Sciatic nerve (tissue), 2 donors: ENCODE measurements at regions not wholly inside any gene's neighbourhood (a gene's known extent, or its start where the extent isn't known, plus 50 kb on each side); places are given as distances from the start of the nearest gene placed in this dataset.

ENCODE experiments used
- ATAC-seq: fragments of 200-7000 bp; cut with Tn5 transposase; one replicate; pipeline ENCODE4 v1.9.1; 2020; ENCODE audit warnings: mild to moderate bottlenecking, moderate library complexity
- DNase-seq: peaks from one replicate; pipeline ENCODE4 v3.0.0-alpha.2; 2020; ENCODE audit warnings: low spot score
- intact Hi-C: fragments of 100-400 bp; cut with DNase I; formaldehyde crosslinking; loops from one replicate; pipeline ENCODE4 v1.14.2; 2022
- donor health status: DM: no; HTN: no; CAD: no.
- donor health status: DM: no; HTN: no; CAD: no.

- no peak for DNase-seq
- intact Hi-C loops = no loop called here
- no peak for ATAC-seq
Measured at GRCh38 chr11:25983280-25983679, 348.6 kb upstream of the ANO3 start.

- no peak for DNase-seq
- no peak for ATAC-seq
- intact Hi-C loops = no loop called here
Measured at GRCh38 chr11:25988178-25988577, 343.8 kb upstream of the ANO3 start.

GRCh38 chr11:25990406-25990805, 341.5 kb upstream of the ANO3 start:
- intact Hi-C loops = no loop called here
- ATAC-seq (no peak), DNase-seq (no peak)

- no peak for DNase-seq
- intact Hi-C loops = no loop called here
- ATAC-seq = no peak
Measured at GRCh38 chr11:25991476-25991875, 340.5 kb upstream of the ANO3 start.

GRCh38 chr11:25992294-25992693, 339.6 kb upstream of the ANO3 start:
- DNase-seq (no peak), ATAC-seq (no peak)
- intact Hi-C loops = no loop called here

- intact Hi-C loops = no loop called here
- no peak for DNase-seq
- no peak for ATAC-seq
Measured at GRCh38 chr11:25993016-25993415, 338.9 kb upstream of the ANO3 start.

GRCh38 chr11:26011474-26011873, 320.5 kb upstream of the ANO3 start:
- intact Hi-C loops = no loop called here
- ATAC-seq (no peak), DNase-seq (no peak)

- DNase-seq (no peak), ATAC-seq (no peak)
- intact Hi-C loops = no loop called here
Measured at GRCh38 chr11:26014456-26015115, 317.3 kb upstream of the ANO3 start.

GRCh38 chr11:26017322-26017860, 314.5 kb upstream of the ANO3 start:
- DNase-seq (no peak), ATAC-seq (no peak)
- intact Hi-C loops = no loop called here

GRCh38 chr11:26017903-26018302, 314.0 kb upstream of the ANO3 start:
- intact Hi-C loops = no loop called here
- no peak for ATAC-seq
- no peak for DNase-seq

- ATAC-seq (no peak), DNase-seq (no peak)
- intact Hi-C loops = no loop called here
Measured at GRCh38 chr11:26018336-26018735, 313.6 kb upstream of the ANO3 start.

GRCh38 chr11:26019386-26019785, 312.5 kb upstream of the ANO3 start:
- intact Hi-C loops = no loop called here
- DNase-seq (no peak), ATAC-seq (no peak)

- DNase-seq (no peak), ATAC-seq (no peak)
- intact Hi-C loops = no loop called here
Measured at GRCh38 chr11:26021017-26021416, 310.9 kb upstream of the ANO3 start.

- ATAC-seq (no peak), DNase-seq (no peak)
- intact Hi-C loops = no loop called here
Measured at GRCh38 chr11:26023057-26023456, 308.9 kb upstream of the ANO3 start.

- intact Hi-C loops = no loop called here
- no peak for ATAC-seq
- DNase-seq = no peak
Measured at GRCh38 chr11:26025676-26026075, 306.3 kb upstream of the ANO3 start.

- DNase-seq (no peak), ATAC-seq (no peak)
- intact Hi-C loops = no loop called here
Measured at GRCh38 chr11:26026078-26026477, 305.9 kb upstream of the ANO3 start.

- DNase-seq (no peak), ATAC-seq (no peak)
- intact Hi-C loops = no loop called here
Measured at GRCh38 chr11:26027887-26028286, 304.0 kb upstream of the ANO3 start.

GRCh38 chr11:26028393-26028911, 303.5 kb upstream of the ANO3 start:
- ATAC-seq = no peak
- intact Hi-C loops = no loop called here
- no peak for DNase-seq

- no peak for ATAC-seq
- no peak for DNase-seq
- intact Hi-C loops = no loop called here
Measured at GRCh38 chr11:26030399-26030798, 301.5 kb upstream of the ANO3 start.

GRCh38 chr11:26032241-26032640, 299.7 kb upstream of the ANO3 start:
- intact Hi-C loops = no loop called here
- no peak for DNase-seq
- no peak for ATAC-seq

GRCh38 chr11:26035696-26036095, 296.2 kb upstream of the ANO3 start:
- DNase-seq (no peak), ATAC-seq (no peak)

More at GRCh38 chr11:26035696-26036095, 296.2 kb upstream of the ANO3 start:
- intact Hi-C loops = no loop called here
